Embryonic facial prominence (tissue), 1 donor: ENCODE measurements at regions not wholly inside any gene's neighbourhood (a gene's known extent, or its start where the extent isn't known, plus 50 kb on each side); places are given as distances from the start of the nearest gene placed in this dataset.
"Not testable (repeated sequence)": the region's sequence is repeated elsewhere in the genome, so short reads cannot be mapped to it uniquely, and the experiment has no call there.

ENCODE experiments used
- DNase-seq: peaks from one replicate; pipeline ENCODE4 v3.0.0-alpha.2; 2016; ENCODE audit errors: extremely low spot score

- no peak for DNase-seq
Measured at GRCh38 chr12:97616946-97617345, 154.3 kb downstream of the RMST start.

GRCh38 chr12:97628962-97629361, 166.4 kb downstream of the RMST start:
- no peak for DNase-seq

- DNase-seq, result no peak
Measured at GRCh38 chr12:97629382-97629781, 166.8 kb downstream of the RMST start.

GRCh38 chr12:97630356-97630755, 167.8 kb downstream of the RMST start:
- DNase-seq, result no peak

GRCh38 chr12:97630875-97631274, 168.3 kb downstream of the RMST start:
- DNase-seq, result no peak

DNA sequence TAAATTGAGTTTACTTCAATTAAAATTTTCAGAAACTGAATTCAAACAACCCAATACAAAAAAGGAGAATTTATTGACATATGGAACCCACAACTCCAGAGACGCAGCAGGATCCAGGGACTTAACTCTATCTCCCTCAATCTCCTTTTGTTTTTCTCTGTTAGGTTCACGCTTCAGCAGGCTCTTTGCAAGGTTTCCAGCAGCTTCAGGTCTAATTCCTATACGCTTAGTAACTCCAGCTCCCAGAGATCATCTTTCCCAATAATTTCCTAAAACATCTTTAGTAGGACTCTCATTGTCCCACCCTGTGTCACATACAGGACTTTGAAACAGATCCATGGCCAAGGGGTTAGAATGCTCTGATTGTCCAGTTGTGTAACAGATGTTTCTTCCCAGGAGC, 175.2 kb downstream of the RMST start:
- DNase-seq, result no peak

DNA sequence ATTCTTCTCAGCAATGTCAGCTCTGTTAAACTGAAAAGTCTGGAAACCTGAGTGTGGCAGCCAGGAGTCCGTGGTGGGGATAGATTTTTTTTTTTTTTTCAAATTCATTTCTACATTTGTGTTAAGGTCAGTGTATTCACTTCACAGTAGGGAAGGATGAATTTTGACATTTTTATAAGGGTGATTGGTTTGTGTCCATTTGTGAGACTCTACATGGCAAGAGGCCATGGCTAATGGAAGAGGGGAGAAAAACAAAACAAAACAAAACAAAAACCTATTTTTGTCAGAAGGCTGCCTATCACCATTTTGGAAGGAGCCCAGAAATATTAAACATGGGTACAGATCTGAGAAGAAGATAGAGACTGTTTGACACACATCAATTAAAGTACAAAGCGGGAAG, 176.1 kb downstream of the RMST start:
- DNase-seq, result no peak

- DNase-seq, result no peak
Measured at GRCh38 chr12:97639702-97640101, 177.1 kb downstream of the RMST start.

DNA sequence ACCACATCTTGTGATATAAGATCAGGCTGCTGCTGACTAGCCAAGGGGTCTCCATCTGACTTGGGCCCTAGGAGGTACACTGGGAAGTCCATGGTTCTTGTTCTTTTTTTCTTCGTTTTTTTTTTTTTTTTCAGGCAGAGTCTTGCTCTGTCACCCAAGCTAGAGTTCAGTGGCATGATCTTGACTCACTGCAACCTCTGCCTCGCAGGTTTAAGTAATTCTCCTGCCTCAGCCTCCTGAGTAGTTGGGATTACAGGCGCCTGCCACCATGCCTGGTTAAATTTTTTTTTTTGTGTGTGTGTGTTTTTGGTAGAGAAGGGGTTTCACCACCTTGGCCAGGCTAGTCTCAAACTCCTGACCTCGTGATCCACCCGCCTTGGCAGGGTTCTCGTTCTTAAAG, 178.2 kb downstream of the RMST start:
- no peak for DNase-seq

- no peak for DNase-seq
Measured at GRCh38 chr12:97642911-97643310, 180.3 kb downstream of the RMST start.

DNA sequence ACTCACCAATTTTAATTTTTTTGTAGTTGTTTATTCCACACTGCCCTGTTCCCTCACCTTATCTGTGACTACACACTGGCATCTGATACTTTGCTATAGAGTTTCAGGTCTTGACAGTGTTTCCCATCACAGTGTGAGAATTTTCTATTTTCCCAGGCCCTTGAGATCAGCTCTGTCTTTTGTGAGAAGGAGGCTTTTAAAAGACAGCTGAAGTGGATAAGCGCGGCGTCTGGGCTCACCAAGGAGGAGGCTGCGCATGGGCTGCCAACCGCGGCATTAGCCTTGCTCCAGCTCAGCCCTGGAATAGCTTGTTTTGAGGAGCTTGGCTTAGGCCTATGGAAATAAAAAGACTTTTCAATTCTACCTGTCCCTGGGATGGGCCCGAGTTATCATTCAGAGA, 181.3 kb downstream of the RMST start:
- no peak for DNase-seq

GRCh38 chr12:97645726-97646125, 183.1 kb downstream of the RMST start:
- DNase-seq, result no peak

GRCh38 chr12:97647142-97647541, 184.5 kb downstream of the RMST start:
- no peak for DNase-seq

DNA sequence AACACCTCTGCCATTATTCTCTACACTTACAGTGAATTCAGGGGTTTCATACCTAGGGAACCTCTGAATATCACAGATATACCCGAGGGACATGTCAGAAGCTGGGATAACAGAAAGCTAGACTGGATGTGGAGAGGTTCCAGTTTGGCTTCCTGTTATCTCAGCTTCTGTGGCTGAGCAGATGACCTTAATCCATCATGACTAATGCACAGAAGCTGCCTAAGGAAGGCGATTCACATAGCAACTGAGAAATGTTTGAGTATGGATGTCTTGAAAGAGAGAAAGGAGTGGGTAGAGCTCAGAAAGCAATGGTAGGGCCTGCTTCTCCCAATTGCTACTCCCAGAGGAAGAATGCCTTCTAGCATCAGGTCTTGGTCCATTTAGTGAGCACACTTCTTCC, 187.6 kb downstream of the RMST start:
- DNase-seq, result no peak

- not testable (repeated sequence) for DNase-seq
Measured at GRCh38 chr12:97656548-97656947, 193.9 kb downstream of the RMST start.

- DNase-seq, result no peak
Measured at GRCh38 chr12:97659117-97659880, 196.7 kb downstream of the RMST start.

GRCh38 chr12:97666263-97666662, 203.7 kb downstream of the RMST start:
- DNase-seq, result no peak

DNA sequence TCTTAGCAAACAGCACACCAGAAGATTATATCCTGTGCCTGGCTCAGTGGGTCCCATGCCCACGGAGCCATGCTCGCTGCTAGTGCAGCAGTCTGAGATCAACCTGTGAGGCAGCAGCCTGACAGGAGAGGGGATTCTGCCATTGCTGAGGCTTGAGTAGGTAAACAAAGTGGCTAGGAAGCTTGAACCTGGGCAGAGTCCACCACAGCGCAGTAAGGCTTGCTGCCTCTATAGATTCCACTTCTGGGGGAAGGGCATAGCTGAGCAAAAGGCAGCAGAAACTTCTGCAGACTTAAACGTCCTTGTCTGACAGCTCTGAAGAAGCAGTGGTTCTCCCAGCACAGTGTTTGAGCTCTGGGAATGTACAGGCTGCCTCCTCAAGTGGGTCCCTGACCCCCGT, 210.3 kb downstream of the RMST start:
- no peak for DNase-seq

GRCh38 chr12:97680751-97681150, 218.1 kb downstream of the RMST start:
- no peak for DNase-seq

GRCh38 chr12:97681612-97682504, 219.3 kb downstream of the RMST start:
- DNase-seq, result no peak

- DNase-seq, result no peak
Measured at GRCh38 chr12:97685360-97685759, 222.8 kb downstream of the RMST start.

DNA sequence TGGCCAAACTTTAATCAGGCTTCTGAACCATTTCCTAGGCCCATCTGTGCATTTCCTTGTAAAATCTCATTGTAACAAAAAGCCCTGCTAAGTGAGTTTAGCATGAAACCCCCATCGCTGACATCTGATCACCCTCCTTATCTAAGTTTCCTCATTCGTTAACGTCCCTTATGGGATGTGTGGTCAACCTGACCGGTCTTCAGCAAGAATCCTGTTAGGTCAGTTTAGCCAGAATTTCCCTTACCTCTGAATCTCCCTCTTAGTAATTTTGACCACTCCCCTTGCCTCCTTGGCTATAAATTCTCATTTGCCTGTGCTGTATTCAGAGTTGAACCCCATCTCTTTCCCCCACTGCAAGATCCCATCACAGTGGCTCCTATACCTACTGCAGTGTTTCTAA, 239.3 kb downstream of the RMST start:
- no peak for DNase-seq

- DNase-seq, result no peak
Measured at GRCh38 chr12:97711392-97711791, 248.8 kb downstream of the RMST start.
